ENCODE measurements at regions not wholly inside any gene's neighbourhood (a gene's known extent, or its start where the extent isn't known, plus 50 kb on each side); places are given as distances from the start of the nearest gene placed in this dataset.

- TF ChIP-seq BCL3 (IDR thresholded peaks at IDR 0.05; ENCODE audit: borderline replicate concordance, insufficient read depth, low read depth, low read length, poor library complexity, severe bottlenecking) (no peak), NFYA (IDR thresholded peaks at IDR 0.05; ENCODE audit: borderline replicate concordance, low read depth, low read length) (no peak), USF1 (IDR thresholded peaks at IDR 0.05; ENCODE audit: borderline replicate concordance, extremely low read length, insufficient read depth, low read depth, low read length) (no peak), YBX1 (IDR thresholded peaks at IDR 0.05) (no peak)
Measured at GRCh38 chr16:86086471-86086870, 187.5 kb downstream of the IRF8 start (continued).

- no peaks in the 10 kb centered on the region for H3K27me3 ChIP-seq (replicated peaks in 1 of 2; ENCODE audit: control insufficient read depth in 2 of 2, insufficient read depth in 2 of 2, low read length in 1 of 2)
- in situ Hi-C loops (cut with MboI) (no loop called here), intact Hi-C loops (cut with micrococcal nuclease; ENCODE audit: unreplicated experiment) (no loop called here)
- ChIA-PET CTCF (no interaction called here), SMC1A (ENCODE audit: uncharacterized antibody, unreplicated experiment) (no interaction called here), RAD21 (ENCODE audit: unreplicated experiment) (no interaction called here), POLR2A (no interaction called here)
- 72% methylated on average over 37 of the region's 37 CpGs for WGBS (ENCODE audit: insufficient coverage, insufficient replicate concordance, low lambda C conversion rate, missing lambda C conversion rate)
- FAIRE-seq (no peak), ATAC-seq (no peak), DNase-seq (ENCODE audit: low read depth, low spot score) (no peak)
- H3K36me3 ChIP-seq (ENCODE audit: control insufficient read depth in 2 of 2, insufficient read depth in 2 of 2, low read length in 1 of 2), result no peaks in the 10 kb centered on the region
- H4K20me1 ChIP-seq (ENCODE audit: control insufficient read depth, insufficient read depth), result no peaks in the 10 kb centered on the region
- H3K4me2 ChIP-seq (ENCODE audit: control insufficient read depth, insufficient read depth), result no peak overlapping the region
- H3K79me2 ChIP-seq (ENCODE audit: control insufficient read depth, insufficient read depth, low read length), result no peaks in the 10 kb centered on the region
- H3K4me3 ChIP-seq, result no peak overlapping the region
- H3K9ac ChIP-seq (ENCODE audit: control insufficient read depth, insufficient read depth, low read length), result no peak overlapping the region
- H3K9me3 ChIP-seq (replicated peaks; ENCODE audit: control insufficient read depth, insufficient read depth, low read length), result no peaks in the 10 kb centered on the region; the same call in 2 of the 3 replicates
- H3K27ac ChIP-seq (ENCODE audit: control insufficient read depth, insufficient read depth), result no peak overlapping the region
- no TSS peak for BruUV-seq (replicated peaks)
- peaks cover 9% of the 10 kb centered on the region for H3K4me1 ChIP-seq (ENCODE audit: control insufficient read depth, insufficient read depth, low read length)
- no peak overlapping the region for H2AFZ ChIP-seq (ENCODE audit: control insufficient read depth, low read depth, low read length)
- TF ChIP-seq KLF5 (IDR thresholded peaks at IDR 0.05; ENCODE audit: partially characterized antibody) (no peak), CHD1 (IDR thresholded peaks at IDR 0.05; ENCODE audit: low read depth, low read length) (no peak), NBN (IDR thresholded peaks at IDR 0.05) (no peak), ZBED1 (IDR thresholded peaks at IDR 0.05; ENCODE audit: borderline replicate concordance) (no peak), ZSCAN29 (IDR thresholded peaks at IDR 0.05) (no peak), POU2F2 (IDR thresholded peaks at IDR 0.05; ENCODE audit: borderline replicate concordance, low read depth, low read length) (no peak), POLR2AphosphoS2 (IDR thresholded peaks at IDR 0.05; ENCODE audit: low read depth, low read length) (no peak), BCLAF1 (IDR thresholded peaks at IDR 0.05) (no peak), BHLHE40 (IDR thresholded peaks at IDR 0.05; ENCODE audit: borderline replicate concordance in 1 of 2, low read depth in 2 of 2, low read length in 1 of 2) (no peak)
Measured at GRCh38 chr16:86087011-86087895, 188.3 kb downstream of the IRF8 start.

All from GM12878 (cell line).